ENCODE measurements at regions not wholly inside any gene's neighbourhood (a gene's known extent, or its start where the extent isn't known, plus 50 kb on each side); places are given as distances from the start of the nearest gene placed in this dataset.

- no peak for DNase-seq (ENCODE audit: low spot score)
These were observed 190.7 kb upstream of the CD96 start for GRCh38 chr3:111351334-111351733.

GRCh38 chr3:111352585-111352984, 189.4 kb upstream of the CD96 start:
- DNase-seq (ENCODE audit: low spot score), result no peak

GRCh38 chr3:111359261-111360030, 182.6 kb upstream of the CD96 start:
- no peak for DNase-seq (ENCODE audit: low spot score)

- no peak for DNase-seq (ENCODE audit: low spot score)
These were observed 179.5 kb upstream of the CD96 start for GRCh38 chr3:111362381-111363009.

GRCh38 chr3:111366515-111366914, 175.5 kb upstream of the CD96 start:
- DNase-seq (ENCODE audit: low spot score), result no peak

GRCh38 chr3:111368056-111368455, 173.9 kb upstream of the CD96 start:
- DNase-seq (ENCODE audit: low spot score), result no peak

GRCh38 chr3:111369958-111370357, 172.0 kb upstream of the CD96 start:
- no peak for DNase-seq (ENCODE audit: low spot score)

GRCh38 chr3:111373239-111373638, 168.8 kb upstream of the CD96 start:
- DNase-seq (ENCODE audit: low spot score), result no peak

GRCh38 chr3:111373861-111374260, 168.1 kb upstream of the CD96 start:
- DNase-seq (ENCODE audit: low spot score), result no peak

- DNase-seq (ENCODE audit: low spot score), result no peak
These were observed 156.0 kb upstream of the CD96 start for GRCh38 chr3:111385971-111386495.

- peak; percentile 34 for DNase-seq (ENCODE audit: low spot score)
These were observed 149.1 kb upstream of the CD96 start for GRCh38 chr3:111392894-111393398.

- DNase-seq (ENCODE audit: low spot score), result no peak
These were observed 129.3 kb upstream of the CD96 start for GRCh38 chr3:111412656-111413055.

- DNase-seq (ENCODE audit: low spot score), result no peak
These were observed 127.5 kb upstream of the CD96 start for GRCh38 chr3:111414531-111414930.

- DNase-seq (ENCODE audit: low spot score), result no peak
These were observed 127.0 kb upstream of the CD96 start for GRCh38 chr3:111415018-111415417.

GRCh38 chr3:111418391-111418790, 123.6 kb upstream of the CD96 start:
- no peak for DNase-seq (ENCODE audit: low spot score)

GRCh38 chr3:111428301-111428700, 113.7 kb upstream of the CD96 start:
- no peak for DNase-seq (ENCODE audit: low spot score)

- no peak for DNase-seq (ENCODE audit: low spot score)
These were observed 106.9 kb upstream of the CD96 start for GRCh38 chr3:111434941-111435622.

- DNase-seq (ENCODE audit: low spot score), result no peak
These were observed 103.7 kb upstream of the CD96 start for GRCh38 chr3:111438283-111438682.

- DNase-seq (ENCODE audit: low spot score), result no peak
These were observed 87.4 kb upstream of the CD96 start for GRCh38 chr3:111454551-111454950.

GRCh38 chr3:111465081-111465670, 76.8 kb upstream of the CD96 start:
- no peak for DNase-seq (ENCODE audit: low spot score)

- no peak for DNase-seq (ENCODE audit: low spot score)
These were observed 72.0 kb upstream of the CD96 start for GRCh38 chr3:111470032-111470431.

GRCh38 chr3:111471831-111472230, 70.2 kb upstream of the CD96 start:
- no peak for DNase-seq (ENCODE audit: low spot score)

All from H4 (cell line).